GM18861 (cell line): ENCODE measurements at regions not wholly inside any gene's neighbourhood (a gene's known extent, or its start where the extent isn't known, plus 50 kb on each side); places are given as distances from the start of the nearest gene placed in this dataset.
A peak's percentile ranks its signal among the peaks of the same experiment; 100 is the strongest.

Experiments
- ATAC-seq: cut with Tn5 transposase; IDR thresholded peaks from one replicate; pipeline ENCODE4 v1.9.1; 2021; ENCODE audit not compliant: unreplicated experiment

- ATAC-seq: no peak
These were observed 199.8 kb upstream of the NAV3 start for GRCh38 chr12:77630790-77631445.

GRCh38 chr12:77630344-77630743, 200.3 kb upstream of the NAV3 start:
- no peak for ATAC-seq

GRCh38 chr12:77629141-77629540, 201.6 kb upstream of the NAV3 start:
- no peak for ATAC-seq

- no peak for ATAC-seq
These were observed 205.3 kb upstream of the NAV3 start for GRCh38 chr12:77625441-77625840.

- ATAC-seq: no peak
These were observed 211.3 kb upstream of the NAV3 start for GRCh38 chr12:77619425-77619824.

GRCh38 chr12:77617818-77618217, 212.9 kb upstream of the NAV3 start:
- no peak for ATAC-seq

GRCh38 chr12:77615332-77615731, 215.4 kb upstream of the NAV3 start:
- ATAC-seq: no peak

- ATAC-seq: no peak
These were observed 217.3 kb upstream of the NAV3 start for GRCh38 chr12:77613411-77613810.

GRCh38 chr12:77610446-77610845, 220.2 kb upstream of the NAV3 start:
- ATAC-seq: no peak

GRCh38 chr12:77609016-77609415, 221.7 kb upstream of the NAV3 start:
- ATAC-seq: peak; percentile 29

GRCh38 chr12:77608271-77608824, 222.3 kb upstream of the NAV3 start:
- no peak for ATAC-seq

GRCh38 chr12:77606348-77606747, 224.3 kb upstream of the NAV3 start:
- ATAC-seq: peak; percentile 72

GRCh38 chr12:77603946-77604345, 226.7 kb upstream of the NAV3 start:
- ATAC-seq: no peak

- no peak for ATAC-seq
These were observed 229.6 kb upstream of the NAV3 start for GRCh38 chr12:77601069-77601468.

- ATAC-seq: no peak
These were observed 230.2 kb upstream of the NAV3 start for GRCh38 chr12:77600468-77600843.

GRCh38 chr12:77599782-77600467, 230.8 kb upstream of the NAV3 start:
- ATAC-seq: peak; percentile 92

- no peak for ATAC-seq
These were observed 236.3 kb upstream of the NAV3 start for GRCh38 chr12:77594366-77594765.

- no peak for ATAC-seq
These were observed 237.9 kb upstream of the NAV3 start for GRCh38 chr12:77592836-77593235.

GRCh38 chr12:77591959-77592743, 238.5 kb upstream of the NAV3 start:
- ATAC-seq: no peak

- no peak for ATAC-seq
These were observed 240.4 kb upstream of the NAV3 start for GRCh38 chr12:77590306-77590705.

- ATAC-seq: no peak
These were observed 245.8 kb upstream of the NAV3 start for GRCh38 chr12:77584860-77585259.
